ENCODE measurements at regions not wholly inside any gene's neighbourhood (a gene's known extent, or its start where the extent isn't known, plus 50 kb on each side); places are given as distances from the start of the nearest gene placed in this dataset.

- no peak for TF ChIP-seq CTCF (IDR thresholded peaks at IDR 0.05; ENCODE audit: low read depth, low read length)
- no peak for TF ChIP-seq EZH2phosphoT487 (IDR thresholded peaks at IDR 0.05; ENCODE audit: low read depth)
Observed at GRCh38 chr2:128789776-128790455, 471.2 kb upstream of the HS6ST1 start.
